Heart left ventricle (tissue), 13 donors: ENCODE measurements at regions not wholly inside any gene's neighbourhood (a gene's known extent, or its start where the extent isn't known, plus 50 kb on each side); places are given as distances from the start of the nearest gene placed in this dataset.

Experiments used
- CTCF ChIP-seq, 12 donors: fragments of 200-600 bp; sonication (generic) in 4 of 12; IDR thresholded peaks; one replicate each; pipeline versions ENCODE4 v1.5.0 to v1.8.0; 2018 to 2022; ENCODE audit warnings: antibody characterized with exemption in 12 of 12, mild to moderate bottlenecking in 5 of 12
- POLR2A ChIP-seq, 2 donors: fragments of 450-650 bp; IDR thresholded peaks; one replicate each; pipeline ENCODE4 v1.6.1; 2017; ENCODE audit warnings: antibody characterized with exemption in 2 of 2, mild to moderate bottlenecking in 2 of 2, moderate library complexity in 2 of 2
- donor health status: ischemic (EF 13 %, LVEDD 7.1; RV severe dilation, severe dysfunction).
- donor health status: DM: no; HTN: yes; CAD: no.
- donor health status: DM: no; HTN: no; CAD: no.
- donor health status: ischemic (EF 25% LVEDD 6.9; RV normal size, moderate dysfunction).
- donor health status: ischemic (EF 25% LVEDD 5.7; RV mildly dilated, moderate dysfunction).
- donor health status: ischemic (EF 35%, LVEDD 5.7; RV mildly dilated, moderate dysfunction).
- donor health status: nonischemic (EF 11% LVEDD 7.7; RV severe dilation, severe dysfunction).
- donor health status: DM: yes; HTN: yes; CAD: no.
- donor health status: PGD.
- donor health status: ischemic (EF 29% LVEDD 5.4; RV normal size, mild dysfunction).
- donor health status: nonischemic (EF 23%, LVEDD 6.1; RV moderate dilation, normal function).

GRCh38 chr1:8200317-8201115 is 117.4 kb upstream of the SLC45A1 start:
- TF ChIP-seq POLR2A (IDR thresholded peaks at IDR 0.05) (no peak), CTCF (IDR thresholded peaks at IDR 0.05) (no peak)
